PC-3 (cell line): ENCODE measurements at regions not wholly inside any gene's neighbourhood (a gene's known extent, or its start where the extent isn't known, plus 50 kb on each side); places are given as distances from the start of the nearest gene placed in this dataset.

Experiments
- ATAC-seq: fragments of 200-7000 bp; cut with Tn5 transposase; 2 replicates; pipeline ENCODE4 v1.9.1; 2020; ENCODE audit warnings: mild to moderate bottlenecking, moderate library complexity
- BruUV-seq: library from RNA; stranded (reverse); fragments of 400-500 nt; replicated peaks from 2 replicates; lab custom pipeline; 2021; lab: Mats Ljungman, UMichigan
- CTCF ChIA-PET: fragments of 300-600 bp; sonication (Branson Sonifier 250); formaldehyde crosslinking; loops from one replicate; lab custom pipeline; 2022; ENCODE audit warnings: antibody characterized with exemption; lab: Charles Lee
- POLR2A ChIA-PET: fragments of 300-600 bp; sonication (Branson Sonifier 250); formaldehyde crosslinking; loops from one replicate; lab custom pipeline; 2022; ENCODE audit warnings: antibody characterized with exemption; ENCODE audit not compliant: unreplicated experiment; lab: Charles Lee
- DNase-seq: peaks from one replicate; pipeline ENCODE4 v3.0.0-alpha.2; 2015
- H2AFZ ChIP-seq: fragments of 300-600 bp; sonication (generic); 2 replicates; pipeline ENCODE4 v1.6.0; 2016; ENCODE audit warnings: antibody characterized with exemption, low read length
- H3F3A ChIP-seq: fragments of 300-600 bp; sonication (generic); one replicate; pipeline ENCODE4 v1.6.0; 2017; ENCODE audit warnings: antibody characterized with exemption, low read length, control low read depth, mild to moderate bottlenecking; ENCODE audit not compliant: unreplicated experiment
- H3K27ac ChIP-seq: fragments of 300-600 bp; sonication (generic); 2 replicates; pipeline ENCODE4 v1.5.1; 2016; ENCODE audit warnings: mild to moderate bottlenecking, low read length
- H3K27me3 ChIP-seq: fragments of 300-600 bp; sonication (generic); 2 replicates; pipeline ENCODE4 v1.6.1; 2016; ENCODE audit warnings: low read length, mixed read lengths
- H3K36me3 ChIP-seq: fragments of 300-600 bp; sonication (generic); 2 replicates; pipeline ENCODE4 v1.6.1; 2016; ENCODE audit warnings: low read depth, mixed run types, low read length, mixed read lengths
- H3K4me1 ChIP-seq: fragments of 300-600 bp; sonication (generic); 2 replicates; pipeline ENCODE4 v1.5.1; 2016; ENCODE audit warnings: low read length; ENCODE audit not compliant: insufficient read depth
- H3K4me2 ChIP-seq: fragments of 300-600 bp; sonication (generic); 2 replicates; pipeline ENCODE4 v1.6.0; 2016; ENCODE audit warnings: low read length
- H3K4me3 ChIP-seq: fragments of 300-600 bp; sonication (generic); 2 replicates; pipeline ENCODE4 v1.5.1; 2016; ENCODE audit warnings: mild to moderate bottlenecking, low read length, mixed read lengths
- H3K79me2 ChIP-seq: fragments of 300-600 bp; sonication (generic); 2 replicates; pipeline ENCODE4 v1.6.1; 2017; ENCODE audit warnings: low read length, mixed read lengths
- H3K9ac ChIP-seq: fragments of 300-600 bp; sonication (generic); 2 replicates; pipeline ENCODE4 v1.6.0; 2016; ENCODE audit warnings: mild to moderate bottlenecking, low read length
- H3K9me2 ChIP-seq: fragments of 300-600 bp; sonication (generic); replicated peaks from 2 replicates; pipeline ENCODE4 v1.6.1; 2016; ENCODE audit warnings: mixed run types, low read length, mixed read lengths
- H3K9me3 ChIP-seq: fragments of 300-600 bp; sonication (generic); 2 replicates; pipeline ENCODE4 v1.6.1; 2016; ENCODE audit warnings: low read length, mixed read lengths
- H4K20me1 ChIP-seq: fragments of 300-600 bp; sonication (generic); 2 replicates; pipeline ENCODE4 v1.6.1; 2016; ENCODE audit warnings: low read length, mixed read lengths
- EZH2 ChIP-seq: fragments of 300-600 bp; sonication (generic); IDR thresholded peaks from one replicate; pipeline ENCODE4 v1.6.1; 2017; ENCODE audit warnings: antibody characterized with exemption, mild to moderate bottlenecking, low read length; ENCODE audit not compliant: unreplicated experiment
- EZH2phosphoT487 ChIP-seq: fragments of 300-600 bp; sonication (generic); IDR thresholded peaks from 2 replicates; pipeline ENCODE4 v1.6.1; 2018; ENCODE audit warnings: mild to moderate bottlenecking, antibody characterized with exemption, low read length, borderline replicate concordance
- intact Hi-C: fragments of 100-400 bp; cut with micrococcal nuclease; formaldehyde crosslinking; loops from 2 replicates; pipeline ENCODE4 v1.9.0; 2023
- TF ChIP-seq, protein P1 (sequence below): fragments of 300-600 bp; sonication (generic); conservative IDR thresholded peaks from 2 replicates; pipeline ENCODE4 v1.5.1; 2017; ENCODE audit warnings: antibody characterized with exemption, low read depth, mild to moderate bottlenecking, low read length

DNA sequence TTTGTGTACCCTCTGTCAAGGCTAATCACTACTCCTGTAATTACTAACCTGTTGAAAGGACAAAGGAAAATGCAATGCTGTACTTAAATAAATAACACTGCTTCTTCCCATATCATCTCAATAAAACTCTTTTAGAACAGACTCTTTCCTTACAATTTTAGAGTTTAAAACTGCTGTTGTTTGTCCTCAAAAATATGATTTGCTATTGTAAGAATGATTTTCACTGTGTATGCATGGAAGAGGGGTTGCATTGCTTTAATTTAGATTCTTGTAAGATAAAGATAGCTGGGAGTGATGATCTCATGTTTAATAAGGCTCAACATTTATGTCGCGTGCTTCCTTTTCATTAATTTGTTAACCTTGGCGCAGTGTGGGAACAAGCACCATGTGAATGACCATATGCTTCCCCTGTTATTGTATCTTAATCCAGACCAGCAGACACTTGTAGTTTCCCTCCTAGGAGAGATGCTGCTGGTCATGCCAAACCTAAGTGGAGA is 89.8 kb upstream of the ATXN1 start:
- intact Hi-C loops = no loop called here
- ChIA-PET POLR2A (interaction anchor here (0.6 kb wide), 1 partner anchor 17 kb away, joined by 3 read pairs; no protein-coding TSS in a partner anchor), CTCF (interaction anchor here (1.5 kb wide), 1 partner anchor 235 kb away, joined by 7 read pairs; no protein-coding TSS in a partner anchor)
- Histone ChIP-seq H3K4me3 (no peak overlapping the region), H3K27me3 (no peaks in the 10 kb centered on the region), H3K9me3 (no peaks in the 10 kb centered on the region), H3K79me2 (no peaks in the 10 kb centered on the region), H3K36me3 (no peaks in the 10 kb centered on the region), H3K9ac (no peak overlapping the region), H3K27ac (peak overlapping the region; percentile 88; the same call in 1 of the 2 replicates), H3K9me2 (no peaks in the 10 kb centered on the region), H4K20me1 (no peaks in the 10 kb centered on the region), H3F3A (peaks cover 7% of the 10 kb centered on the region), H2AFZ (no peak overlapping the region), H3K4me1 (peaks cover 40% of the 10 kb centered on the region), H3K4me2 (peak overlapping the region; percentile 76)
- ATAC-seq (no peak), DNase-seq (no peak)
- TF ChIP-seq EZH2 = no peak
- TF ChIP-seq, protein P1, sequence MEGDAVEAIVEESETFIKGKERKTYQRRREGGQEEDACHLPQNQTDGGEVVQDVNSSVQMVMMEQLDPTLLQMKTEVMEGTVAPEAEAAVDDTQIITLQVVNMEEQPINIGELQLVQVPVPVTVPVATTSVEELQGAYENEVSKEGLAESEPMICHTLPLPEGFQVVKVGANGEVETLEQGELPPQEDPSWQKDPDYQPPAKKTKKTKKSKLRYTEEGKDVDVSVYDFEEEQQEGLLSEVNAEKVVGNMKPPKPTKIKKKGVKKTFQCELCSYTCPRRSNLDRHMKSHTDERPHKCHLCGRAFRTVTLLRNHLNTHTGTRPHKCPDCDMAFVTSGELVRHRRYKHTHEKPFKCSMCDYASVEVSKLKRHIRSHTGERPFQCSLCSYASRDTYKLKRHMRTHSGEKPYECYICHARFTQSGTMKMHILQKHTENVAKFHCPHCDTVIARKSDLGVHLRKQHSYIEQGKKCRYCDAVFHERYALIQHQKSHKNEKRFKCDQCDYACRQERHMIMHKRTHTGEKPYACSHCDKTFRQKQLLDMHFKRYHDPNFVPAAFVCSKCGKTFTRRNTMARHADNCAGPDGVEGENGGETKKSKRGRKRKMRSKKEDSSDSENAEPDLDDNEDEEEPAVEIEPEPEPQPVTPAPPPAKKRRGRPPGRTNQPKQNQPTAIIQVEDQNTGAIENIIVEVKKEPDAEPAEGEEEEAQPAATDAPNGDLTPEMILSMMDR = no peak
- no peak for TF ChIP-seq EZH2phosphoT487
- no TSS peak for BruUV-seq

DNA sequence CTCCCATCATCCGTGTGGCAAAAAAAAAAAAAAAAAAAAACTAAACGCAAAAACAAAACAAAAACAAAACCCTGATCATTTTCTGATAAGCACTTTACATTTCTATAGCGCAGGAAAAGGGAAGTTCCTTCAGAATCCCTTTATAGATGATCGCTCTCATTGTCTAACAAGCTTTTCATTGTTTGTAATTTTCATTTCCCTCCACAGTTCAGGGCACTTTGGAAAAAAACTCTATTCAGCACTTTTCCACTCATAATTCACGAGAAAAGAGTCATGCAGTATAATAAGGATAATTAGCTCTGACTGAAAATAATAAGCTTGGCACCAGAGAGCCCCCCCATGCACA is 89.4 kb upstream of the ATXN1 start:
- no peaks in the 10 kb centered on the region for H3K9me3 ChIP-seq
- intact Hi-C loops = no loop called here
- H3K27ac ChIP-seq = peak overlapping the region; percentile 88
- no peaks in the 10 kb centered on the region for H4K20me1 ChIP-seq
- peaks cover 7% of the 10 kb centered on the region for H3F3A ChIP-seq
- no peak for ATAC-seq
- ChIA-PET CTCF (interaction anchor here (0.6 to 1.5 kb wide), 2 partner anchors 19 to 236 kb away, joined by 7 to 14 read pairs; no protein-coding TSS in a partner anchor), POLR2A (interaction anchor here (0.5 to 0.7 kb wide), 4 partner anchors 18 to 413 kb away, joined by 3 to 20 read pairs (median 5); no protein-coding TSS in a partner anchor)
- H3K4me3 ChIP-seq = peak overlapping the region; percentile 40; the same call in 1 of the 2 replicates
- H3K27me3 ChIP-seq = no peaks in the 10 kb centered on the region
- peak overlapping the region; percentile 52; the same call in 1 of the 2 replicates for H3K9ac ChIP-seq
- H3K9me2 ChIP-seq = no peaks in the 10 kb centered on the region
- no peaks in the 10 kb centered on the region for H3K79me2 ChIP-seq
- peak overlapping the region; percentile 65 for H2AFZ ChIP-seq
- TF ChIP-seq, protein P1 = no peak
- TF ChIP-seq EZH2phosphoT487 (no peak), EZH2 (no peak)
- peaks cover 40% of the 10 kb centered on the region for H3K4me1 ChIP-seq
- BruUV-seq = no TSS peak
- peak overlapping the region; percentile 76 for H3K4me2 ChIP-seq
- no peak for DNase-seq
- no peaks in the 10 kb centered on the region for H3K36me3 ChIP-seq
